ENCODE measurements at regions not wholly inside any gene's neighbourhood (a gene's known extent, or its start where the extent isn't known, plus 50 kb on each side); places are given as distances from the start of the nearest gene placed in this dataset.

DNA sequence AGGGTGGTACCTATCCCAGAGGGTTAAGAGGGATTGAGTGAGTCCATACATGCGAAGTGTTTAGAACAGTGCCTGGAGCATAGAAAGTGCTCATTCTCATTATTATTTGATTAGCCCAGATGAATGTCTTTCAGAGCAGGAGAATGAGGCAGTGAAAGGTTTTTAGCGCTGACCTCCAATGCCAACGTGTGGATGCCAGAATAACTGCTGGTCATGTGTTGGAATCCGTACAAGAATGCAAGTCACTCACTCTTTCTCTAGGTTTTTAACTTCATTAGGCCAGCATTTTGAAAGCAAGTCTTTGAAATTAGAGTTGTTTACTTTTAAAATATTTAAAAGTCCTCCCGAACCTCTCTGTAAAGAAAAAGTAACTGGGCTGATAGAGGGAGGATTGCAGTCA is 374.2 kb downstream of the EN1 start:
- no peak overlapping the region for H3K27ac ChIP-seq (ENCODE audit: low read depth in 2 of 2, low read length in 1 of 2)
- H3K9me3 ChIP-seq = no peaks in the 10 kb centered on the region
- H3F3A ChIP-seq (replicated peaks; ENCODE audit: insufficient read depth) = no peaks in the 10 kb centered on the region
- WGBS (ENCODE audit: low lambda C conversion rate) = 7% methylated on average over 5 of the region's 5 CpGs
- no peak for DNase-seq
- no peaks in the 10 kb centered on the region for H3K79me2 ChIP-seq (ENCODE audit: insufficient read depth)
- no peaks in the 10 kb centered on the region for H3K9me2 ChIP-seq
- H3K27me3 ChIP-seq (ENCODE audit: insufficient read depth) = 0 out of 2 replicates have a peak, but pooled peaks cover 15% of the 10 kb centered on the region
- POLR2A ChIA-PET = no interaction called here
- no peaks in the 10 kb centered on the region; a peak in 1 of 4 replicates for H3K4me1 ChIP-seq (ENCODE audit: control insufficient read depth in 1 of 2, insufficient read depth in 2 of 2, low read depth in 1 of 2, low read length in 1 of 2)
- no peaks in the 10 kb centered on the region for H4K20me1 ChIP-seq (ENCODE audit: insufficient read depth)
- no peak overlapping the region for H3K9ac ChIP-seq
- CTCF ChIA-PET = no interaction called here
- no peak overlapping the region for H3K4me3 ChIP-seq (ENCODE audit: low read depth in 2 of 2, low read length in 1 of 2)
- H2AFZ ChIP-seq (ENCODE audit: low read depth) = no peak overlapping the region
- TF ChIP-seq EZH2phosphoT487 (IDR thresholded peaks at IDR 0.05; ENCODE audit: borderline replicate concordance, low read depth) (no peak), EP300 (IDR thresholded peaks at IDR 0.05; ENCODE audit: borderline replicate concordance in 1 of 2, low read depth in 1 of 2, low read length in 1 of 2) (no peak), SMC3 (IDR thresholded peaks at IDR 0.05; ENCODE audit: low read depth, low read length) (no peak), GABPA (IDR thresholded peaks at IDR 0.05; ENCODE audit: low read depth) (no peak)
- H3K4me2 ChIP-seq = no peak overlapping the region
- no peaks in the 10 kb centered on the region for H3K36me3 ChIP-seq (replicated peaks in 1 of 2; ENCODE audit: control insufficient read depth in 1 of 2, insufficient read depth in 2 of 2, low read length in 1 of 2)

DNA sequence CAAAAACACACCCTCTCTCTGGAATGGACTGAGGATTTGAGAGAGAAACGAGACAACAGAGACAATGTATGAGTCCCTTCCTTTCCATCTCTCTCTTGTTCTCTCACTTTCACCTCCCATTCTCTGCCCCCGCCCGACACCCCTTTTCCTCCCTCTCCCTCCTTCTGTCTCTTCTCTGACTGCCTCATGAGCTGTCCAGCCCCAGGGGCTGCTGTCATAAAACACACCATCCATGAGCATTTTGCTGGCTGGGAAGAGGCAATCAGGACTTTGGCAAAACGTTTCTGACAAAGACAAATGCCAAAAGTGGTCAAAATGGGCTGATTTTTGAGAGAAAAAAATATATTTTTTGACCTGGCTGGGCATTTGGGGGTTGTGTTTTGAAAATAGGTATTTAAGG is 377.2 kb downstream of the EN1 start:
- POLR2A ChIA-PET = no interaction called here
- no peak overlapping the region for H3K27ac ChIP-seq (ENCODE audit: low read depth in 2 of 2, low read length in 1 of 2)
- no peak overlapping the region for H3K4me2 ChIP-seq
- H3K9me3 ChIP-seq = no peaks in the 10 kb centered on the region
- TF ChIP-seq SMC3 (IDR thresholded peaks at IDR 0.05; ENCODE audit: low read depth, low read length) (no peak), TAF1 (IDR thresholded peaks at IDR 0.05; ENCODE audit: borderline replicate concordance, low read depth, low read length) (no peak)
- H2AFZ ChIP-seq (ENCODE audit: low read depth) = no peak overlapping the region
- DNase-seq = no peak
- 12% methylated on average over 4 of the region's 4 CpGs for WGBS (ENCODE audit: low lambda C conversion rate)
- H3K4me3 ChIP-seq (ENCODE audit: low read depth in 2 of 2, low read length in 1 of 2) = no peak overlapping the region
- H3K27me3 ChIP-seq (ENCODE audit: insufficient read depth) = 0 out of 2 replicates have a peak, but pooled peaks cover 21% of the 10 kb centered on the region
- H3K79me2 ChIP-seq (ENCODE audit: insufficient read depth) = no peaks in the 10 kb centered on the region
- CTCF ChIA-PET = no interaction called here
- no peaks in the 10 kb centered on the region for H3K36me3 ChIP-seq (replicated peaks in 1 of 2; ENCODE audit: control insufficient read depth in 1 of 2, insufficient read depth in 2 of 2, low read length in 1 of 2)
- no peaks in the 10 kb centered on the region for H3F3A ChIP-seq (replicated peaks; ENCODE audit: insufficient read depth)
- no peaks in the 10 kb centered on the region for H4K20me1 ChIP-seq (ENCODE audit: insufficient read depth)
- H3K9ac ChIP-seq = no peak overlapping the region
- H3K4me1 ChIP-seq (ENCODE audit: control insufficient read depth in 1 of 2, insufficient read depth in 2 of 2, low read depth in 1 of 2, low read length in 1 of 2) = no peaks in the 10 kb centered on the region; a peak in 1 of 4 replicates
- H3K9me2 ChIP-seq = no peaks in the 10 kb centered on the region

DNA sequence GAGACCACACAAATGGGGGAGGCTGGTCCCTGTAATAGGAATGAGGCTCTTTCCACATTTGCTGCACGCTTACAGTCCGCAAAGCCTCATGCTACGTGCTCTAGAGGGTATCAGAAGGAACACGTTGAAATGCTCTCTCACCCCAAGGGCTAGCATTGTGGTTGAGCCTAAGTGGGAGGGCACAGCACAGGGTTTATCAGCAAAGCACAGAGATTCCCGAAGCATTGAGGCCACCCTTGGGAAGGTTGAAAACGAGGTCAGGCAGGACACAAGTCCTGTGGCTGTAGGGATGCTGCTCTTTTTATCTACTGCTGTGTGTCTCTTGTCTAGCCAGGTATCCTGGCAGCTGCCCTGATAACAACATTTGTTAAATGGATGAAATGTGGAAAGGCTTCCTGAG is 378.3 kb downstream of the EN1 start:
- ChIA-PET CTCF (no interaction called here), POLR2A (no interaction called here)
- no peaks in the 10 kb centered on the region for H3K9me2 ChIP-seq
- H3K36me3 ChIP-seq (replicated peaks in 1 of 2; ENCODE audit: control insufficient read depth in 1 of 2, insufficient read depth in 2 of 2, low read length in 1 of 2) = no peaks in the 10 kb centered on the region
- no peaks in the 10 kb centered on the region for H3F3A ChIP-seq (replicated peaks; ENCODE audit: insufficient read depth)
- DNase-seq = no peak
- no peak overlapping the region for H2AFZ ChIP-seq (ENCODE audit: low read depth)
- H3K27me3 ChIP-seq (ENCODE audit: insufficient read depth) = peaks cover 21% of the 10 kb centered on the region; the same call in 1 of the 2 replicates
- no peak overlapping the region for H3K9ac ChIP-seq
- H3K4me1 ChIP-seq (ENCODE audit: control insufficient read depth in 1 of 2, insufficient read depth in 2 of 2, low read depth in 1 of 2, low read length in 1 of 2) = no peaks in the 10 kb centered on the region; a peak in 1 of 4 replicates
- H4K20me1 ChIP-seq (ENCODE audit: insufficient read depth) = no peaks in the 10 kb centered on the region
- H3K27ac ChIP-seq (ENCODE audit: low read depth in 2 of 2, low read length in 1 of 2) = no peak overlapping the region
- no peaks in the 10 kb centered on the region for H3K9me3 ChIP-seq
- no peak overlapping the region for H3K4me3 ChIP-seq (ENCODE audit: low read depth in 2 of 2, low read length in 1 of 2)
- 19% methylated on average over 6 of the region's 6 CpGs for WGBS (ENCODE audit: low lambda C conversion rate)
- H3K79me2 ChIP-seq (ENCODE audit: insufficient read depth) = no peaks in the 10 kb centered on the region
- H3K4me2 ChIP-seq = no peak overlapping the region
- TF ChIP-seq MXI1 (IDR thresholded peaks at IDR 0.05; ENCODE audit: low read depth, low read length) (no peak), GATA2 (CRISPR knock-in tag; IDR thresholded peaks at IDR 0.05) (no peak), TEAD4 (IDR thresholded peaks at IDR 0.05; ENCODE audit: borderline replicate concordance, insufficient read depth) (no peak), NRF1 (IDR thresholded peaks at IDR 0.05; ENCODE audit: low read depth, low read length) (no peak), EZH2phosphoT487 (IDR thresholded peaks at IDR 0.05; ENCODE audit: borderline replicate concordance, low read depth) (no peak), FOXJ3 (CRISPR knock-in tag; IDR thresholded peaks at IDR 0.05) (no peak), MEF2A (IDR thresholded peaks at IDR 0.05; ENCODE audit: borderline replicate concordance, low read depth) (no peak), CHD2 (IDR thresholded peaks at IDR 0.05; ENCODE audit: low read length, partially characterized antibody) (no peak)
- TF ChIP-seq, protein P1, sequence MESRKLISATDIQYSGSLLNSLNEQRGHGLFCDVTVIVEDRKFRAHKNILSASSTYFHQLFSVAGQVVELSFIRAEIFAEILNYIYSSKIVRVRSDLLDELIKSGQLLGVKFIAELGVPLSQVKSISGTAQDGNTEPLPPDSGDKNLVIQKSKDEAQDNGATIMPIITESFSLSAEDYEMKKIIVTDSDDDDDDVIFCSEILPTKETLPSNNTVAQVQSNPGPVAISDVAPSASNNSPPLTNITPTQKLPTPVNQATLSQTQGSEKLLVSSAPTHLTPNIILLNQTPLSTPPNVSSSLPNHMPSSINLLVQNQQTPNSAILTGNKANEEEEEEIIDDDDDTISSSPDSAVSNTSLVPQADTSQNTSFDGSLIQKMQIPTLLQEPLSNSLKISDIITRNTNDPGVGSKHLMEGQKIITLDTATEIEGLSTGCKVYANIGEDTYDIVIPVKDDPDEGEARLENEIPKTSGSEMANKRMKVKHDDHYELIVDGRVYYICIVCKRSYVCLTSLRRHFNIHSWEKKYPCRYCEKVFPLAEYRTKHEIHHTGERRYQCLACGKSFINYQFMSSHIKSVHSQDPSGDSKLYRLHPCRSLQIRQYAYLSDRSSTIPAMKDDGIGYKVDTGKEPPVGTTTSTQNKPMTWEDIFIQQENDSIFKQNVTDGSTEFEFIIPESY (IDR thresholded peaks at IDR 0.05; ENCODE audit: borderline replicate concordance, low read depth) = no peak
- TF ChIP-seq, protein P2, sequence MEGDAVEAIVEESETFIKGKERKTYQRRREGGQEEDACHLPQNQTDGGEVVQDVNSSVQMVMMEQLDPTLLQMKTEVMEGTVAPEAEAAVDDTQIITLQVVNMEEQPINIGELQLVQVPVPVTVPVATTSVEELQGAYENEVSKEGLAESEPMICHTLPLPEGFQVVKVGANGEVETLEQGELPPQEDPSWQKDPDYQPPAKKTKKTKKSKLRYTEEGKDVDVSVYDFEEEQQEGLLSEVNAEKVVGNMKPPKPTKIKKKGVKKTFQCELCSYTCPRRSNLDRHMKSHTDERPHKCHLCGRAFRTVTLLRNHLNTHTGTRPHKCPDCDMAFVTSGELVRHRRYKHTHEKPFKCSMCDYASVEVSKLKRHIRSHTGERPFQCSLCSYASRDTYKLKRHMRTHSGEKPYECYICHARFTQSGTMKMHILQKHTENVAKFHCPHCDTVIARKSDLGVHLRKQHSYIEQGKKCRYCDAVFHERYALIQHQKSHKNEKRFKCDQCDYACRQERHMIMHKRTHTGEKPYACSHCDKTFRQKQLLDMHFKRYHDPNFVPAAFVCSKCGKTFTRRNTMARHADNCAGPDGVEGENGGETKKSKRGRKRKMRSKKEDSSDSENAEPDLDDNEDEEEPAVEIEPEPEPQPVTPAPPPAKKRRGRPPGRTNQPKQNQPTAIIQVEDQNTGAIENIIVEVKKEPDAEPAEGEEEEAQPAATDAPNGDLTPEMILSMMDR (IDR thresholded peaks at IDR 0.05) = no peak
- TF ChIP-seq, protein P3, sequence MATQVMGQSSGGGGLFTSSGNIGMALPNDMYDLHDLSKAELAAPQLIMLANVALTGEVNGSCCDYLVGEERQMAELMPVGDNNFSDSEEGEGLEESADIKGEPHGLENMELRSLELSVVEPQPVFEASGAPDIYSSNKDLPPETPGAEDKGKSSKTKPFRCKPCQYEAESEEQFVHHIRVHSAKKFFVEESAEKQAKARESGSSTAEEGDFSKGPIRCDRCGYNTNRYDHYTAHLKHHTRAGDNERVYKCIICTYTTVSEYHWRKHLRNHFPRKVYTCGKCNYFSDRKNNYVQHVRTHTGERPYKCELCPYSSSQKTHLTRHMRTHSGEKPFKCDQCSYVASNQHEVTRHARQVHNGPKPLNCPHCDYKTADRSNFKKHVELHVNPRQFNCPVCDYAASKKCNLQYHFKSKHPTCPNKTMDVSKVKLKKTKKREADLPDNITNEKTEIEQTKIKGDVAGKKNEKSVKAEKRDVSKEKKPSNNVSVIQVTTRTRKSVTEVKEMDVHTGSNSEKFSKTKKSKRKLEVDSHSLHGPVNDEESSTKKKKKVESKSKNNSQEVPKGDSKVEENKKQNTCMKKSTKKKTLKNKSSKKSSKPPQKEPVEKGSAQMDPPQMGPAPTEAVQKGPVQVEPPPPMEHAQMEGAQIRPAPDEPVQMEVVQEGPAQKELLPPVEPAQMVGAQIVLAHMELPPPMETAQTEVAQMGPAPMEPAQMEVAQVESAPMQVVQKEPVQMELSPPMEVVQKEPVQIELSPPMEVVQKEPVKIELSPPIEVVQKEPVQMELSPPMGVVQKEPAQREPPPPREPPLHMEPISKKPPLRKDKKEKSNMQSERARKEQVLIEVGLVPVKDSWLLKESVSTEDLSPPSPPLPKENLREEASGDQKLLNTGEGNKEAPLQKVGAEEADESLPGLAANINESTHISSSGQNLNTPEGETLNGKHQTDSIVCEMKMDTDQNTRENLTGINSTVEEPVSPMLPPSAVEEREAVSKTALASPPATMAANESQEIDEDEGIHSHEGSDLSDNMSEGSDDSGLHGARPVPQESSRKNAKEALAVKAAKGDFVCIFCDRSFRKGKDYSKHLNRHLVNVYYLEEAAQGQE (IDR thresholded peaks at IDR 0.05; ENCODE audit: low read depth, low read length) = no peak
